Sigmoid colon (tissue), 6 donors: ENCODE measurements at regions not wholly inside any gene's neighbourhood (a gene's known extent, or its start where the extent isn't known, plus 50 kb on each side); places are given as distances from the start of the nearest gene placed in this dataset.

Source experiments
- DNase-seq: peaks from one replicate; pipeline ENCODE4 v3.0.0-alpha.2; 2019
- H3K27ac ChIP-seq, 4 donors: fragments of 200-600 bp; sonication (generic); one replicate each; pipeline ENCODE4 v1.5.1; 2016 to 2019; ENCODE audit warnings: mild to moderate bottlenecking in 1 of 4
- H3K27me3 ChIP-seq, 3 donors: fragments of 200-600 bp; sonication (generic); one replicate each; pipeline ENCODE4 v1.5.1; 2019; ENCODE audit warnings: mild to moderate bottlenecking in 1 of 3
- H3K36me3 ChIP-seq, 4 donors: fragments of 200-600 bp; sonication (generic); one replicate each; pipeline ENCODE4 v1.5.1; 2016 to 2019
- H3K4me1 ChIP-seq, 4 donors: fragments of 200-600 bp; sonication (generic); one replicate each; pipeline ENCODE4 v1.5.1; 2017 to 2019
- H3K4me3 ChIP-seq, 4 donors: fragments of 200-600 bp; sonication (generic); one replicate each; pipeline ENCODE4 v1.5.1; 2017 to 2019; ENCODE audit warnings: mild to moderate bottlenecking in 2 of 4, moderate library complexity in 1 of 4
- H3K9me3 ChIP-seq, 4 donors: fragments of 200-600 bp in 3 of 4; sonication (generic) in 3 of 4; one replicate each; pipeline versions ENCODE4 v1.5.1 to v1.6.1; 2013 to 2019
- EP300 ChIP-seq, 4 donors: sonication (generic); formaldehyde crosslinking; IDR thresholded peaks; one replicate each; pipeline ENCODE4 v1.6.1; 2017; ENCODE audit warnings: antibody characterized with exemption in 4 of 4
- POLR2A ChIP-seq, 2 donors: fragments of 450-650 bp; IDR thresholded peaks; one replicate each; pipeline ENCODE4 v1.6.1; 2016; ENCODE audit warnings: antibody characterized with exemption in 2 of 2, mild to moderate bottlenecking in 2 of 2, moderate library complexity in 2 of 2
- POLR2AphosphoS5 ChIP-seq, 4 donors: sonication (generic); formaldehyde crosslinking; IDR thresholded peaks; one replicate each; pipeline ENCODE4 v1.6.1; 2017; ENCODE audit warnings: antibody characterized with exemption in 4 of 4
- WGBS, 2 donors: extraction: QIAGEN DNeasy Blood & Tissue Kit; methylation state at CpG; one replicate each; pipeline ENCODE4 v1.1.7; 2013; 5-methylcytosine and 5-hydroxymethylcytosine counted together
- intact Hi-C: fragments of 100-400 bp; cut with DNase I; formaldehyde crosslinking; loops from one replicate; pipeline ENCODE4 v1.15.1; 2023
- TF ChIP-seq, protein P1 (sequence below), 4 experiments: fragments of 450-650 bp in 3 of 4; fragments of 200-600 bp in 1 of 4; IDR thresholded peaks; one replicate each; pipeline ENCODE4 v1.5.1; 2016 to 2019; ENCODE audit warnings: antibody characterized with exemption in 4 of 4, mild to moderate bottlenecking in 3 of 4, moderate library complexity in 2 of 4
- donor health status: healthy with polysubstance abuse.
- donor health status: healthy.

DNA sequence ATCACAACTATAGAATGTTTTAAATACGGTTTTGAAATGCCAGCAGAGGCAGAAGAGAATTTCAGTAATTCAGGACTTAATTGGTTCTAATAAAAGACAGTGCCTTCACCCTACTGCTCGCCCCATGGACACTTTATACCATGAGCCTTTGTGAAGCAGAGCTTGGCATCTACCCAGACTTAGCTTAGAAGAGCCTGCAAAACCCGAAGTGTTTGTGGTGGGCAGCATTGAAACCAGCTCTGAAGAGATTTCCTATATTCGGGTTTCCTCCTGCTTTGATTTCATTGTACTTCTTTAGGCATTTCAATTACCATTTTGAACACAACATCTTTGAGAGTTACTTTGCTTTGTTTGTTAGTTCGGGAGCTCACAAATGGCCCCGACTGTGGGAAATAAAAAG, 185.1 kb upstream of the MTNR1B start:
- Histone ChIP-seq H3K27ac (no peak overlapping the region), H3K9me3 (no peaks in the 10 kb centered on the region), H3K36me3 (no peaks in the 10 kb centered on the region), H3K27me3 (no peaks in the 10 kb centered on the region), H3K4me1 (no peaks in the 10 kb centered on the region), H3K4me3 (no peak overlapping the region)
- DNase-seq = no peak
- TF ChIP-seq, protein P1, sequence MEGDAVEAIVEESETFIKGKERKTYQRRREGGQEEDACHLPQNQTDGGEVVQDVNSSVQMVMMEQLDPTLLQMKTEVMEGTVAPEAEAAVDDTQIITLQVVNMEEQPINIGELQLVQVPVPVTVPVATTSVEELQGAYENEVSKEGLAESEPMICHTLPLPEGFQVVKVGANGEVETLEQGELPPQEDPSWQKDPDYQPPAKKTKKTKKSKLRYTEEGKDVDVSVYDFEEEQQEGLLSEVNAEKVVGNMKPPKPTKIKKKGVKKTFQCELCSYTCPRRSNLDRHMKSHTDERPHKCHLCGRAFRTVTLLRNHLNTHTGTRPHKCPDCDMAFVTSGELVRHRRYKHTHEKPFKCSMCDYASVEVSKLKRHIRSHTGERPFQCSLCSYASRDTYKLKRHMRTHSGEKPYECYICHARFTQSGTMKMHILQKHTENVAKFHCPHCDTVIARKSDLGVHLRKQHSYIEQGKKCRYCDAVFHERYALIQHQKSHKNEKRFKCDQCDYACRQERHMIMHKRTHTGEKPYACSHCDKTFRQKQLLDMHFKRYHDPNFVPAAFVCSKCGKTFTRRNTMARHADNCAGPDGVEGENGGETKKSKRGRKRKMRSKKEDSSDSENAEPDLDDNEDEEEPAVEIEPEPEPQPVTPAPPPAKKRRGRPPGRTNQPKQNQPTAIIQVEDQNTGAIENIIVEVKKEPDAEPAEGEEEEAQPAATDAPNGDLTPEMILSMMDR (IDR thresholded peaks at IDR 0.05) = no peak
- TF ChIP-seq EP300 (IDR thresholded peaks at IDR 0.05) (no peak), POLR2A (IDR thresholded peaks at IDR 0.05) (no peak), POLR2AphosphoS5 (IDR thresholded peaks at IDR 0.05) (no peak)
- intact Hi-C loops = no loop called here
- 54 to 68% methylated on average over 6 of the region's 6 CpGs for WGBS, 2 donors

GRCh38 chr11:92787638-92788037, 181.8 kb upstream of the MTNR1B start:
- Histone ChIP-seq H3K4me3 (no peak overlapping the region), H3K27me3 (no peaks in the 10 kb centered on the region), H3K4me1 (no peaks in the 10 kb centered on the region), H3K27ac (no peak overlapping the region), H3K9me3 (no peaks in the 10 kb centered on the region), H3K36me3 (no peaks in the 10 kb centered on the region)
- WGBS, 2 donors = 54 to 69% methylated on average over 2 of the region's 2 CpGs
- TF ChIP-seq POLR2A (IDR thresholded peaks at IDR 0.05) (no peak), POLR2AphosphoS5 (IDR thresholded peaks at IDR 0.05) (no peak), EP300 (IDR thresholded peaks at IDR 0.05) (no peak)
- TF ChIP-seq, protein P1 (IDR thresholded peaks at IDR 0.05) = no peak
- DNase-seq = no peak
- intact Hi-C loops = no loop called here

DNA sequence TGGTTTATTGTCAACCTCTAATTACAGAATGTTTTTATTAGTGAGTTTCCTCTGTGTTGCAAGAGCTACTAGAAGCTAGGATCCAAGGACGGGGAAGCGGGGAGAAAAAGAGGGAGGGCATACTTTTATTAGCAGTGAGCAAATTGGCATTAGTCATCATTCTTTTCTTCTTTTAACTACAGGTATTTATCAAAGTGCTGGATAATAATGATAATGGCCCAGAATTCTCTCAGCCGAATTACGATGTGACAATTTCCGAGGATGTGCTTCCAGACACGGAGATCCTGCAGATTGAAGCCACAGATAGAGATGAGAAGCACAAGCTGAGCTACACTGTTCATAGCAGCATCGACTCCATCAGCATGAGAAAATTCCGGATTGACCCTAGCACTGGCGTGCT, 179.7 kb upstream of the MTNR1B start:
- Histone ChIP-seq H3K4me1 (no peaks in the 10 kb centered on the region), H3K9me3 (no peaks in the 10 kb centered on the region), H3K4me3 (no peak overlapping the region), H3K36me3 (no peaks in the 10 kb centered on the region), H3K27me3 (no peaks in the 10 kb centered on the region), H3K27ac (no peak overlapping the region)
- TF ChIP-seq, protein P1 (IDR thresholded peaks at IDR 0.05) = no peak
- no peak for TF ChIP-seq POLR2AphosphoS5 (IDR thresholded peaks at IDR 0.05)
- no peak for TF ChIP-seq EP300 (IDR thresholded peaks at IDR 0.05)
- TF ChIP-seq POLR2A (IDR thresholded peaks at IDR 0.05) = no peak
- DNase-seq = no peak
- intact Hi-C loops = no loop called here
- 90% methylated on average over 9 of the region's 9 CpGs for WGBS, 2 donors

DNA sequence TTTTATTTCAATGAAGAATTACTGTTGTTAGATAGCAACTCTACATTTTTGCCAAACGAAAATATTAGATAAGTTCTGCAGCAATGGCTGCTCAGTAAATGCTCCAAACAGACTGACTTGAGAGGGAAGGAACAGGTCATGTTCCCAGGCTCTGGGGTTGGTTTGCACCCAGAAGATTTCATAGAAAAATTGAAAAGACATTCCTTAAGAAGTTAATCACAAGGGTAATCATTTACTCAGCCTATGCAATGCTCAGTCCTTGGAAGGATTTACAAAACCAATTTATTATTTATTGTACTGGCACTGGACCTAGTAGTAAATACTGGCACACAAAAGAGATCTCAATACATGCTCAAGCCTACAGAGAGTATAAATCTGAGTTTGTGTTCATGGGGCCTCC, 179.1 kb upstream of the MTNR1B start:
- Histone ChIP-seq H3K27ac (no peak overlapping the region), H3K4me1 (no peaks in the 10 kb centered on the region), H3K27me3 (no peaks in the 10 kb centered on the region), H3K36me3 (no peaks in the 10 kb centered on the region), H3K4me3 (no peak overlapping the region), H3K9me3 (no peaks in the 10 kb centered on the region)
- TF ChIP-seq POLR2AphosphoS5 (IDR thresholded peaks at IDR 0.05) (no peak), POLR2A (IDR thresholded peaks at IDR 0.05) (no peak), EP300 (IDR thresholded peaks at IDR 0.05) (no peak)
- TF ChIP-seq, protein P1 (IDR thresholded peaks at IDR 0.05) = no peak
- DNase-seq = no peak
- intact Hi-C loops = no loop called here
- 65 to 78% methylated on average over 1 of the region's 1 CpG for WGBS, 2 donors

DNA sequence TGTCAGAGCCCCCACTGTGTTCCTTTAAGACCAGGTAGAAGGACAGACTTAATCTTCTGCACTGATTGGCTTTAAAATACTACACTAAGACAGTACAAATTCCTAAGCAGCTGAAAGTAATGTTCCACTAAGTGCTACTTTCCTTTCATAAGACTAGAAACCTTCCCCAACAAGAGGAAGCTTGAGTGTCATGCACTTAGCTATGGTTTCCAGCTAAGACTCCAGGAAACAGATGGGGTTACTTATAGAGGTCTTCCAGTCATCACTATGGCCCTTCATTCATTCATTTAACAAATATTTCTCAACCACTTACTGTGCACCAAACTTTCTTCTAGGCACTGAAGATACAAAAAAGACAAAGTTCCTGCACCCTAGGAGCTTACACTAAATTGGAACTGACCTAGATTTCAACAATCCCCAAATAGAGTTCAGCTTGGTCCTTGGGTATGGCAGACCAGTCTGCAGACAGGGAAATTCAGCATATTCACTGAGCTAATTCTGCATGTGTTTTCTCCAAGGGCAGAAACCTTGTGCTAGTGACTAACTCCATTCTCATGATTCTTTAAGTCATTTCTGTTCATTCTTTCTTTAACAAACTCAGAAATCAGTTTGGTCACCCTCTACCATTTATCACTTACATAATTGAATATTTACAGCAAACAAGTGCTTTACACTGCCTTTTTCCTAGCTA, 178.4 kb upstream of the MTNR1B start:
- no peaks in the 10 kb centered on the region for H3K27me3 ChIP-seq
- no peaks in the 10 kb centered on the region for H3K4me1 ChIP-seq
- H3K27ac ChIP-seq = no peak overlapping the region
- H3K4me3 ChIP-seq = no peak overlapping the region
- no peaks in the 10 kb centered on the region for H3K9me3 ChIP-seq
- TF ChIP-seq POLR2AphosphoS5 (IDR thresholded peaks at IDR 0.05) = no peak
- no peak for TF ChIP-seq EP300 (IDR thresholded peaks at IDR 0.05)
- TF ChIP-seq POLR2A (IDR thresholded peaks at IDR 0.05) = no peak
- TF ChIP-seq, protein P1 (IDR thresholded peaks at IDR 0.05) = no peak
- no peak for DNase-seq
- intact Hi-C loops = no loop called here
- no peaks in the 10 kb centered on the region for H3K36me3 ChIP-seq
